OCI-LY7 (cell line): ENCODE measurements at regions not wholly inside any gene's neighbourhood (a gene's known extent, or its start where the extent isn't known, plus 50 kb on each side); places are given as distances from the start of the nearest gene placed in this dataset.

Experiments
- BruUV-seq: library from RNA; stranded (reverse); fragments of 400-500 nt; replicated peaks from 2 replicates; lab custom pipeline; 2021; lab: Mats Ljungman, UMichigan
- CTCF ChIA-PET: fragments of 300-600 bp; sonication (Branson Sonifier 250); formaldehyde crosslinking; loops from one replicate; lab custom pipeline; 2022; ENCODE audit warnings: antibody characterized with exemption; ENCODE audit not compliant: unreplicated experiment; lab: Charles Lee
- POLR2A ChIA-PET: fragments of 300-600 bp; sonication (Branson Sonifier 250); formaldehyde crosslinking; loops from one replicate; lab custom pipeline; 2022; ENCODE audit warnings: antibody characterized with exemption; lab: Charles Lee
- DNase-seq: peaks from one replicate; pipeline ENCODE4 v3.0.0-alpha.2; 2015; ENCODE audit warnings: low spot score
- H2AFZ ChIP-seq: fragments of 200-600 bp; sonication (generic), shearing (Covaris generic); 2 replicates; pipeline ENCODE4 v1.6.1; 2014; ENCODE audit warnings: mild to moderate bottlenecking, antibody characterized with exemption, low read length, moderate library complexity
- H3K27ac ChIP-seq: fragments of 200-600 bp; sonication (generic); 2 replicates; pipeline ENCODE4 v1.5.1; 2014; ENCODE audit warnings: mixed run types, low read depth, mild to moderate bottlenecking, moderate library complexity, low read length, inconsistent platforms; ENCODE audit not compliant: poor library complexity, severe bottlenecking
- H3K36me3 ChIP-seq: fragments of 200-600 bp; sonication (generic); 2 replicates; pipeline ENCODE4 v1.6.1; 2014; ENCODE audit warnings: mild to moderate bottlenecking, antibody characterized with exemption, low read length, moderate library complexity, mixed read lengths; ENCODE audit not compliant: insufficient read depth
- H3K4me1 ChIP-seq: fragments of 200-600 bp; sonication (generic); 2 replicates; pipeline ENCODE4 v1.5.1; 2014; ENCODE audit warnings: mild to moderate bottlenecking, low read length; ENCODE audit not compliant: insufficient read depth, poor library complexity, severe bottlenecking
- H3K4me2 ChIP-seq: fragments of 200-600 bp; sonication (generic); 2 replicates; pipeline ENCODE4 v1.6.1; 2014; ENCODE audit warnings: mild to moderate bottlenecking, low read length
- H3K4me3 ChIP-seq: fragments of 200-600 bp; sonication (generic); 2 replicates; pipeline ENCODE4 v1.5.1; 2014; ENCODE audit warnings: mild to moderate bottlenecking, low read depth, low read length; ENCODE audit not compliant: poor library complexity, severe bottlenecking
- H3K79me2 ChIP-seq: fragments of 200-600 bp; sonication (generic); 2 replicates; pipeline ENCODE4 v1.6.1; 2016; ENCODE audit warnings: low read depth, mild to moderate bottlenecking, low read length, moderate library complexity, mixed read lengths; ENCODE audit not compliant: insufficient read depth
- H3K9me2 ChIP-seq: fragments of 200-600 bp; sonication (generic); 2 replicates; pipeline ENCODE4 v1.6.1; 2016; ENCODE audit warnings: mild to moderate bottlenecking, low read length, mixed read lengths; ENCODE audit not compliant: insufficient read depth
- H3K9me3 ChIP-seq: fragments of 200-600 bp; sonication (generic); 2 replicates; pipeline ENCODE4 v1.6.1; 2014; ENCODE audit warnings: mild to moderate bottlenecking, mixed run types, low read length, mixed read lengths
- H4K20me1 ChIP-seq: fragments of 200-600 bp; sonication (generic); 2 replicates; pipeline ENCODE4 v1.6.1; 2014; ENCODE audit warnings: mild to moderate bottlenecking, antibody characterized with exemption, low read length, moderate library complexity, mixed read lengths; ENCODE audit not compliant: insufficient read depth
- EZH2phosphoT487 ChIP-seq: fragments of 200-600 bp; sonication (generic); IDR thresholded peaks from 2 replicates; pipeline ENCODE4 v1.6.1; 2018; ENCODE audit warnings: low read depth, borderline replicate concordance, mild to moderate bottlenecking, mixed run types, antibody characterized with exemption, low read length, moderate library complexity, mixed read lengths
- intact Hi-C: fragments of 100-400 bp; cut with micrococcal nuclease; formaldehyde crosslinking; loops from one replicate; pipeline ENCODE4 v1.10.0; 2022; ENCODE audit not compliant: unreplicated experiment
- TF ChIP-seq, protein P1 (sequence below): fragments of 200-600 bp; sonication (generic); conservative IDR thresholded peaks from 2 replicates; pipeline ENCODE4 v1.5.1; 2014; ENCODE audit warnings: mild to moderate bottlenecking, antibody characterized with exemption, low read length, moderate library complexity, mixed read lengths

DNA sequence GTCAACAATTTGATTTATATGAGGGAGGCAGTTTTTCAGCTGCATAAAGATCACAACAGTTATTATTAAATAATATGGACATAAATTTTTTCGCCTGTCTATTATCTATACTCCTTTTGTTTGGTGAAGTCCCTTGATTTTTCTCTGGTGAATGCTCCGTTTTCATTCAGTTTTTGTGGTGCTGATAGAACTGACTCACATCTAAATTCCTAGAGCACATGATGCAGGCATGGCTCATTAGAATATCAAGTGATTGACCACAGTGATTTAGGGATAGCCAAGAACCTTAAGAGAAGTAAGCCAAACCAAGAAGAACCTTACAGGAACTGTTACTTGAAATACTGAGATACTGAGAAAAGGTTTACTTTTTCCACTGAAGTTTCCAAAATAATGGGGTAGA is 208.9 kb downstream of the PRR20E start:
- ChIA-PET CTCF (no interaction called here), POLR2A (interaction anchor here (1.1 kb wide), 1 partner anchor 63 kb away, joined by 3 read pairs; no protein-coding TSS in a partner anchor)
- no peaks in the 10 kb centered on the region for H3K79me2 ChIP-seq
- no TSS peak for BruUV-seq
- no peak overlapping the region for H3K27ac ChIP-seq
- H3K9me2 ChIP-seq, result no peaks in the 10 kb centered on the region
- H3K9me3 ChIP-seq, result no peaks in the 10 kb centered on the region; the same call in 1 of the 2 replicates
- intact Hi-C loops, result no loop called here
- H3K4me1 ChIP-seq, result no peaks in the 10 kb centered on the region
- H3K36me3 ChIP-seq, result no peaks in the 10 kb centered on the region
- H2AFZ ChIP-seq, result no peak overlapping the region
- H3K4me2 ChIP-seq, result no peak overlapping the region
- no peak for TF ChIP-seq EZH2phosphoT487
- TF ChIP-seq, protein P1, sequence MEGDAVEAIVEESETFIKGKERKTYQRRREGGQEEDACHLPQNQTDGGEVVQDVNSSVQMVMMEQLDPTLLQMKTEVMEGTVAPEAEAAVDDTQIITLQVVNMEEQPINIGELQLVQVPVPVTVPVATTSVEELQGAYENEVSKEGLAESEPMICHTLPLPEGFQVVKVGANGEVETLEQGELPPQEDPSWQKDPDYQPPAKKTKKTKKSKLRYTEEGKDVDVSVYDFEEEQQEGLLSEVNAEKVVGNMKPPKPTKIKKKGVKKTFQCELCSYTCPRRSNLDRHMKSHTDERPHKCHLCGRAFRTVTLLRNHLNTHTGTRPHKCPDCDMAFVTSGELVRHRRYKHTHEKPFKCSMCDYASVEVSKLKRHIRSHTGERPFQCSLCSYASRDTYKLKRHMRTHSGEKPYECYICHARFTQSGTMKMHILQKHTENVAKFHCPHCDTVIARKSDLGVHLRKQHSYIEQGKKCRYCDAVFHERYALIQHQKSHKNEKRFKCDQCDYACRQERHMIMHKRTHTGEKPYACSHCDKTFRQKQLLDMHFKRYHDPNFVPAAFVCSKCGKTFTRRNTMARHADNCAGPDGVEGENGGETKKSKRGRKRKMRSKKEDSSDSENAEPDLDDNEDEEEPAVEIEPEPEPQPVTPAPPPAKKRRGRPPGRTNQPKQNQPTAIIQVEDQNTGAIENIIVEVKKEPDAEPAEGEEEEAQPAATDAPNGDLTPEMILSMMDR, result no peak
- no peak for DNase-seq
- H4K20me1 ChIP-seq, result no peaks in the 10 kb centered on the region
- H3K4me3 ChIP-seq, result no peak overlapping the region

DNA sequence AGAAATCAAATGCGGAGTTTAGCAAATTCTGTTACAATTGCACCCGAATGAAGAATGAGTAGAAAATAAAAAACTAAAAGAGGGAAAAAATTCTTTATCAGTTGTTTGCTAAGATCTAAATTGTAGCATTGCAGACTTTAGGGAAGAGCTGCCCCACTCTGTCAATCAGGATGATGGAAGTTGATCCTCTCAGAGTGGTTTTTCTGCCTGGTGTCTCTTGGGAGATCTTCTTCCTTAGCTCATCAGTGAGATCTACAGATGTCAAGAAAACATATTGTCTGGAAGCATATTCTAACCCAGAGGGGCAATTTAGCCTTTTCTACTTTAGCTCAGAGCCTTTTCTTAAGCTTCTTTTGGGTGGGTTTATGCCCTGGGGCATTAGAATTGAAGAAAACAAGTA is 223.2 kb upstream of the PCDH17 start:
- DNase-seq, result no peak
- Histone ChIP-seq H3K79me2 (no peaks in the 10 kb centered on the region), H3K4me1 (no peaks in the 10 kb centered on the region), H3K4me3 (no peak overlapping the region), H3K9me3 (no peaks in the 10 kb centered on the region), H3K36me3 (no peaks in the 10 kb centered on the region), H2AFZ (no peak overlapping the region), H3K4me2 (no peak overlapping the region), H3K27ac (no peak overlapping the region), H4K20me1 (no peaks in the 10 kb centered on the region), H3K9me2 (no peaks in the 10 kb centered on the region)
- no TSS peak for BruUV-seq
- intact Hi-C loops, result no loop called here
- ChIA-PET POLR2A (no interaction called here), CTCF (no interaction called here)
- no peak for TF ChIP-seq EZH2phosphoT487
- TF ChIP-seq, protein P1, result no peak

DNA sequence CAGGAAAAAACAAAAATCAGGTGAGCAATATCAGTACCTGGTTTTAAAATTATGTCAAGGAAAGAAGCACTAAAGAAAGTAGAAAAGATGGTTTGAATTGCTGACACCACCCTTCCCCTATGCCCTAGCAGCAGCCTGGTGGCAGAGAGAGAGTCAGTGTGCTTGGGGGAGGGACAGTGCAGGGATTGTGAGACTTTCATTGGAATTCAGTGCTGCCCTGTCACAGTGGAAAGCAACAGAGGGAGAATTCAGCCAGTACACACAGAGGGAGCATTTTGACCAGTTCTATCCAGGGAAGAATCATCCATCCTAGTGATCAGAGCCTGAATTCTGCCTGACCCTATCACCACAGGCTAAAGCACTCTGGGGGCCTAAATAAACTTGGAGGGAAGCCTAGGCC is 222.4 kb upstream of the PCDH17 start:
- intact Hi-C loops, result no loop called here
- no peak overlapping the region for H2AFZ ChIP-seq
- no peaks in the 10 kb centered on the region for H3K4me1 ChIP-seq
- H3K9me3 ChIP-seq, result no peaks in the 10 kb centered on the region
- no peak overlapping the region for H3K27ac ChIP-seq
- CTCF ChIA-PET, result no interaction called here
- TF ChIP-seq, protein P1, result no peak
- no peak for TF ChIP-seq EZH2phosphoT487
- H3K36me3 ChIP-seq, result no peaks in the 10 kb centered on the region
- POLR2A ChIA-PET, result no interaction called here
- H3K79me2 ChIP-seq, result no peaks in the 10 kb centered on the region
- no peak overlapping the region for H3K4me3 ChIP-seq
- H4K20me1 ChIP-seq, result no peaks in the 10 kb centered on the region
- no TSS peak for BruUV-seq
- H3K4me2 ChIP-seq, result no peak overlapping the region
- H3K9me2 ChIP-seq, result no peaks in the 10 kb centered on the region
- DNase-seq, result no peak
